DND-41 (cell line): ENCODE measurements at regions not wholly inside any gene's neighbourhood (a gene's known extent, or its start where the extent isn't known, plus 50 kb on each side); places are given as distances from the start of the nearest gene placed in this dataset.
A peak's percentile ranks its signal among the peaks of the same experiment; 100 is the strongest.

ENCODE experiments used
- ATAC-seq: fragments of 200-7000 bp; cut with Tn5 transposase; 3 replicates; pipeline ENCODE4 v1.9.1; 2021; ENCODE audit warnings: low read depth; ENCODE audit not compliant: insufficient read depth
- DNase-seq: peaks from one replicate; pipeline ENCODE4 v3.0.0-alpha.2; 2020
- H2AFZ ChIP-seq: 2 replicates; pipeline ENCODE4 v1.6.0; 2012; ENCODE audit warnings: low read depth, low read length
- H3K27ac ChIP-seq: 2 replicates; pipeline ENCODE4 v1.5.1; 2012; ENCODE audit warnings: low read length, inconsistent platforms
- H3K27me3 ChIP-seq: fragments of 200-600 bp; sonication (generic); 2 replicates; pipeline ENCODE4 v1.6.0; 2012; ENCODE audit warnings: low read length, mild to moderate bottlenecking, inconsistent platforms; ENCODE audit not compliant: insufficient read depth, poor library complexity
- H3K36me3 ChIP-seq: 2 replicates; pipeline ENCODE4 v1.5.1; 2012; ENCODE audit warnings: low read length, inconsistent platforms; ENCODE audit not compliant: insufficient read depth
- H3K4me1 ChIP-seq: 2 replicates; pipeline ENCODE4 v1.5.1; 2012; ENCODE audit warnings: mild to moderate bottlenecking, low read length; ENCODE audit not compliant: insufficient read depth
- H3K4me2 ChIP-seq: 2 replicates; pipeline ENCODE4 v1.6.0; 2012; ENCODE audit warnings: mild to moderate bottlenecking, moderate library complexity, low read length, inconsistent platforms; ENCODE audit not compliant: insufficient read depth
- H3K4me3 ChIP-seq, 2 experiments: fragments of 200-600 bp in 1 of 2; shearing (Covaris generic) in 1 of 2; 2 replicates each; pipeline ENCODE4 v1.5.1; 2012 to 2016; ENCODE audit warnings: inconsistent platforms in 2 of 2, low read length in 2 of 2, mild to moderate bottlenecking in 2 of 2, low read depth in 1 of 2, moderate library complexity in 1 of 2
- H3K79me2 ChIP-seq: 2 replicates; pipeline ENCODE4 v1.6.0; 2012; ENCODE audit warnings: low read length, inconsistent platforms; ENCODE audit not compliant: insufficient read depth
- H3K9ac ChIP-seq: 2 replicates; pipeline ENCODE4 v1.6.0; 2012; ENCODE audit warnings: low read depth, mild to moderate bottlenecking, inconsistent platforms, low read length, moderate library complexity
- H3K9me3 ChIP-seq: 2 replicates; pipeline ENCODE4 v1.5.1; 2012; ENCODE audit warnings: low read length, moderate library complexity, mild to moderate bottlenecking, inconsistent platforms; ENCODE audit not compliant: insufficient read depth, severe bottlenecking
- H4K20me1 ChIP-seq: 2 replicates; pipeline ENCODE4 v1.6.0; 2012; ENCODE audit warnings: low read length; ENCODE audit not compliant: insufficient read depth
- EZH2 ChIP-seq: IDR thresholded peaks from 3 replicates; pipeline ENCODE4 v1.6.1; 2012; ENCODE audit warnings: borderline replicate concordance, low read depth, mild to moderate bottlenecking, moderate library complexity, low read length, inconsistent platforms; ENCODE audit not compliant: severe bottlenecking
- TF ChIP-seq, protein P1 (sequence below): IDR thresholded peaks from 2 replicates; pipeline ENCODE4 v1.5.1; 2012; ENCODE audit warnings: borderline replicate concordance, low read length, moderate library complexity, mild to moderate bottlenecking; ENCODE audit not compliant: poor library complexity, severe bottlenecking; ENCODE audit errors: extremely low read depth

DNA sequence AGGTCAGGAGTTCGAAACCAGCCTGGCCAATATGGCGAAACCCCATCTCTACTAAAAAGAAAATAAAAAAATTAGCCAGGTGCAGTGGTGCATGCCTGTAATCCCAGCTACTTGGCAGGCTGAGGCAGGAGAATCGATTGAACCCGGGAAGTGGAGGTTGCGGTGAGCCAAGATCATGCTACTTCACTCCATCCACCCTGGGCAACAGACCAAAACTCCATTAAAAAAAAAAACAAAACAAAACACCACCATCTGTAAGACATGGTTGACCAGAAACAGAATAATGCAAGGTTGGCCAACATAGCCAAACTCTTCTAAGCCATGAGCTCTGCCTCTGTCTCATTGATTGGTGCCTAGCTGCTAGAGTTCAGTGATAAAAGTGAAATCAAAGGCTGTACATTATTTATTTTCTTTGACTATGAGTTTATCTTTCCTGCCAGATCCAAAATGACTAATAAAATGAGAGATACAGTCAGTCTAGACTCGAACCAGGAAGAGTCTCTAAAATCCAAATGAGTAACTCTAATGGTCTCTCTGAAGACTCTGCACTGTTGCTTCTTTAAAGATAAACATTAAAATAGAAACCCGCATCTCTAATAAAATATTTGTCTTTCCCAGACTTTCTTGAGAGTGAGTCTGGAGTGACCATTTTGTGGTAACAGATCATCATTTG, 404.7 kb downstream of the DAD1 start:
- H3K79me2 ChIP-seq: no peaks in the 10 kb centered on the region
- peaks cover 19% of the 10 kb centered on the region for H3K4me1 ChIP-seq
- ATAC-seq: no peak
- H3K9ac ChIP-seq: no peak overlapping the region
- no peak overlapping the region for H3K4me3 ChIP-seq
- no peaks in the 10 kb centered on the region for H3K27me3 ChIP-seq
- no peak for DNase-seq
- no peak overlapping the region for H3K4me2 ChIP-seq
- no peak overlapping the region for H3K27ac ChIP-seq
- H4K20me1 ChIP-seq: no peaks in the 10 kb centered on the region
- no peaks in the 10 kb centered on the region for H3K9me3 ChIP-seq
- no peak overlapping the region for H2AFZ ChIP-seq
- TF ChIP-seq EZH2: no peak
- TF ChIP-seq, protein P1, sequence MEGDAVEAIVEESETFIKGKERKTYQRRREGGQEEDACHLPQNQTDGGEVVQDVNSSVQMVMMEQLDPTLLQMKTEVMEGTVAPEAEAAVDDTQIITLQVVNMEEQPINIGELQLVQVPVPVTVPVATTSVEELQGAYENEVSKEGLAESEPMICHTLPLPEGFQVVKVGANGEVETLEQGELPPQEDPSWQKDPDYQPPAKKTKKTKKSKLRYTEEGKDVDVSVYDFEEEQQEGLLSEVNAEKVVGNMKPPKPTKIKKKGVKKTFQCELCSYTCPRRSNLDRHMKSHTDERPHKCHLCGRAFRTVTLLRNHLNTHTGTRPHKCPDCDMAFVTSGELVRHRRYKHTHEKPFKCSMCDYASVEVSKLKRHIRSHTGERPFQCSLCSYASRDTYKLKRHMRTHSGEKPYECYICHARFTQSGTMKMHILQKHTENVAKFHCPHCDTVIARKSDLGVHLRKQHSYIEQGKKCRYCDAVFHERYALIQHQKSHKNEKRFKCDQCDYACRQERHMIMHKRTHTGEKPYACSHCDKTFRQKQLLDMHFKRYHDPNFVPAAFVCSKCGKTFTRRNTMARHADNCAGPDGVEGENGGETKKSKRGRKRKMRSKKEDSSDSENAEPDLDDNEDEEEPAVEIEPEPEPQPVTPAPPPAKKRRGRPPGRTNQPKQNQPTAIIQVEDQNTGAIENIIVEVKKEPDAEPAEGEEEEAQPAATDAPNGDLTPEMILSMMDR: no peak
- no peaks in the 10 kb centered on the region for H3K36me3 ChIP-seq

- H3K27me3 ChIP-seq: no peaks in the 10 kb centered on the region
- no peaks in the 10 kb centered on the region for H3K79me2 ChIP-seq
- TF ChIP-seq EZH2: no peak
- TF ChIP-seq, protein P1: peak; percentile 18
- no peak overlapping the region for H3K4me3 ChIP-seq
- H3K9ac ChIP-seq: no peak overlapping the region
- H3K36me3 ChIP-seq: no peaks in the 10 kb centered on the region
- no peaks in the 10 kb centered on the region for H4K20me1 ChIP-seq
- H3K27ac ChIP-seq: peak overlapping the region; percentile 99
- no peak for DNase-seq
- no peak overlapping the region for H2AFZ ChIP-seq
- H3K9me3 ChIP-seq: no peaks in the 10 kb centered on the region
- H3K4me2 ChIP-seq: no peak overlapping the region
- H3K4me1 ChIP-seq: peaks cover 57% of the 10 kb centered on the region
- ATAC-seq: no peak
These were observed 409.0 kb downstream of the DAD1 start for GRCh38 chr14:22180045-22180444.

DNA sequence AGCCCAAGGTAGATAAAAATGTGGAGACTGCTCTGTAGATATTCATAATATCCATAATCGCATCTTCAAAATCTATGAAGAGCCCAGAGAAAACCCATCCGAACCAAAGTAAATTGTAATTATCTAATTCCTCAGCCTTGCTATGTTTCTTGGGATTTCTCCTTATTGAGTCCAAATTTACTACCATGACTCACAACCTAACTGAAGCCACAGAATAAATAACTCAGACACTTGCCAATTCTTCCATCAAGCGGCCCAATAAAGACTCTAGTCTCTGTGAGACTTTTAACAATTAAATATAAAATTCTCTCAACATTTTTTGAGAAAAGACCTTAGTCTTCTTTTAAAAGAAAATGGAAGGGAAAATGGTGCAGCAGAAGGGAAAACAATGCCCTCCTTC, 409.8 kb downstream of the DAD1 start:
- DNase-seq: no peak
- no peak overlapping the region for H2AFZ ChIP-seq
- H3K9me3 ChIP-seq: no peaks in the 10 kb centered on the region
- H3K4me3 ChIP-seq: no peak overlapping the region
- TF ChIP-seq, protein P1: no peak
- no peak for TF ChIP-seq EZH2
- peak overlapping the region; percentile 58 for H3K4me2 ChIP-seq
- H3K36me3 ChIP-seq: no peaks in the 10 kb centered on the region
- no peaks in the 10 kb centered on the region for H3K79me2 ChIP-seq
- no peaks in the 10 kb centered on the region for H4K20me1 ChIP-seq
- H3K9ac ChIP-seq: peak overlapping the region; percentile 64; the same call in 1 of the 2 replicates
- no peaks in the 10 kb centered on the region for H3K27me3 ChIP-seq
- H3K27ac ChIP-seq: peak overlapping the region; percentile 99
- ATAC-seq: no peak
- H3K4me1 ChIP-seq: peaks cover 64% of the 10 kb centered on the region

DNA sequence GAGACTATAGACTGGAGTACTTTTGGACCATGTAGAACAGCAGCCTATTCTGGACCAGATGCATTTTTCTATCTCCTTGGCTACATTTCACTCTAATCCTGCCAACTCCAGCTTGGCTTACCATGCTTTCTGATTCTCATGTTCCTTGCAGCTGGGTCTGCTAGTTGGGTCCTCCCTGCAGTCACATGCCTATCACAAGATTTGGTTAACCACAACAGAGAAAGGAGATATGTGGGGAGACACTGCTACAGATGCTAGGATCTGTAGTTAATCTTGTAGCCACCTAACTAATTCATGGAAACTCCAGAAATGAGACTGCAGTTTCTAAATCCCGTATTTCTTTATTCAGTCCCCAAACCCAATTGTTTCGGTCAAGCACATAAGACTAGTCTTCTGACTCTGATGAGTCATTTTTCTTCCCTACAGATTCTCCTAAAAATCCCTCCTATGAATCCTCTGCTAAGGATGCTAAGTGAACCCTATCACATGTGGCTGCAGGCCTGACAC, 410.6 kb downstream of the DAD1 start:
- DNase-seq: peak; percentile 68
- Histone ChIP-seq H3K4me2 (peak overlapping the region; percentile 58), H4K20me1 (no peaks in the 10 kb centered on the region), H3K36me3 (no peaks in the 10 kb centered on the region), H3K79me2 (no peaks in the 10 kb centered on the region), H3K4me3 (peak overlapping the region in 1 of 2 experiments; percentile 36; a peak in 2 of 4 replicates), H3K9ac (peak overlapping the region; percentile 64), H3K4me1 (peaks cover 66% of the 10 kb centered on the region), H3K9me3 (no peaks in the 10 kb centered on the region), H3K27me3 (no peaks in the 10 kb centered on the region), H2AFZ (no peak overlapping the region), H3K27ac (peak overlapping the region; percentile 99)
- peak; percentile 83 for ATAC-seq
- TF ChIP-seq, protein P1: no peak
- TF ChIP-seq EZH2: no peak
